OCI-LY1 (cell line): ENCODE measurements at regions not wholly inside any gene's neighbourhood (a gene's known extent, or its start where the extent isn't known, plus 50 kb on each side); places are given as distances from the start of the nearest gene placed in this dataset.

Experiments
- EZH2 ChIP-seq: fragments of 200-600 bp; sonication (generic), shearing (Covaris generic); IDR thresholded peaks from 2 replicates; pipeline ENCODE4 v1.8.0; 2017; ENCODE audit warnings: borderline replicate concordance, mixed run types, mild to moderate bottlenecking, antibody characterized with exemption, low read length, moderate library complexity, mixed read lengths
- TF ChIP-seq, protein P1 (sequence below): fragments of 200-600 bp; sonication (generic), shearing (Covaris generic); IDR thresholded peaks from 2 replicates; pipeline ENCODE4 v1.5.1; 2017; ENCODE audit warnings: mild to moderate bottlenecking, antibody characterized with exemption, low read length, moderate library complexity, mixed read lengths

DNA sequence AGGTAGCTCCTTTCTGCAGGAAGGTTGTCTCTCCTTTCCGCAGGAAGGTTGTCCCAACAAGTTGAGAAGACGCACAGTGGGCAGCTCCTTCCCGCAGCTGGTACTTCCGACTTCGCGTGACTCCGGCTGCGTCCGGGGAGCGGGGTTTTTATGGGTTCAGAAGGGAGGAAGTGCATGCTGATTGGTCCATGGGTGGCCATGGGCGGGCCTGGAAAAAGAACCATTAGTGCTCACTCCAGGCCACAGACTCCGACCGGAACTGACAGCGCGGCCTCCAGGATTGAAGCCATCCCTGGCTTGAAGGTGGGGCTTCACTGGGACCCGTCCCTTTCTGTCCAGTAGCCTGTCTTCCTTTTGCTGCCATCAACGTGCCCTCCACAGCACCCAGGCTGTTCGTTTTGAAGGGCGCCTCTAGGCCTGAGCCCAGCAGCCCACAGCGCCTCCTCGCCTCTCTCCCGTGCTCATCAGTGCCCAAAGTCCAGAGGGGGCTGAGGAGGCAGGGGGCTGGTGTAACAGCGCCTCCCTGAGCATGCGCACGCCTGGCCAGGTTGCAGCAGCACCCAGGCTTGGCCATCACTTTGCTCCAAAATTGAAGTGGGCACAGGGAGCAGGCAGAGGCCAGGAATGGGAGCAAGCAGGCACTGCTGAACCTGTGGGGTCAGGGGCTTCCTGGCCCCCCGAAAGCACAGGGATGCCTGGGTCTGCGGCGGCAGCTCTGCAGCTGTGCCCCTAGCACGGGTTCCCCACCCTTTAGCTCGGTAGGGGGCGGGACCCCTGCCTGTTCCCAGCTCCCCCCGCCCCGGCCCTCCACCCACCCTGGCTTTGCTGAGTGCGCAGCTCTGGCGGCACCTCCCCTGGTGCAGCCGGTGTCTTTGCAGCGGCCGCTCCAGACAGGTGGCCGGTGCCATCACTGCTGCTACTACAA is 330.6 kb upstream of the MCTP2 start:
- TF ChIP-seq, protein P1, sequence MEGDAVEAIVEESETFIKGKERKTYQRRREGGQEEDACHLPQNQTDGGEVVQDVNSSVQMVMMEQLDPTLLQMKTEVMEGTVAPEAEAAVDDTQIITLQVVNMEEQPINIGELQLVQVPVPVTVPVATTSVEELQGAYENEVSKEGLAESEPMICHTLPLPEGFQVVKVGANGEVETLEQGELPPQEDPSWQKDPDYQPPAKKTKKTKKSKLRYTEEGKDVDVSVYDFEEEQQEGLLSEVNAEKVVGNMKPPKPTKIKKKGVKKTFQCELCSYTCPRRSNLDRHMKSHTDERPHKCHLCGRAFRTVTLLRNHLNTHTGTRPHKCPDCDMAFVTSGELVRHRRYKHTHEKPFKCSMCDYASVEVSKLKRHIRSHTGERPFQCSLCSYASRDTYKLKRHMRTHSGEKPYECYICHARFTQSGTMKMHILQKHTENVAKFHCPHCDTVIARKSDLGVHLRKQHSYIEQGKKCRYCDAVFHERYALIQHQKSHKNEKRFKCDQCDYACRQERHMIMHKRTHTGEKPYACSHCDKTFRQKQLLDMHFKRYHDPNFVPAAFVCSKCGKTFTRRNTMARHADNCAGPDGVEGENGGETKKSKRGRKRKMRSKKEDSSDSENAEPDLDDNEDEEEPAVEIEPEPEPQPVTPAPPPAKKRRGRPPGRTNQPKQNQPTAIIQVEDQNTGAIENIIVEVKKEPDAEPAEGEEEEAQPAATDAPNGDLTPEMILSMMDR, result no peak
- TF ChIP-seq EZH2, result no peak
